Cardiac muscle cell (in vitro differentiated cells and primary cell): ENCODE measurements at regions not wholly inside any gene's neighbourhood (a gene's known extent, or its start where the extent isn't known, plus 50 kb on each side); places are given as distances from the start of the nearest gene placed in this dataset.
A peak's percentile ranks its signal among the peaks of the same experiment; 100 is the strongest.

Experiments used
- DNase-seq, 2 donors: peaks; one replicate each; pipeline versions ENCODE4 v3.0.0 to v3.0.0-alpha.2; 2010 to 2017; ENCODE audit warnings: low read depth in 1 of 2, low spot score in 1 of 2
- H3K27ac ChIP-seq: fragments of 200-600 bp; sonication (generic); 2 replicates; pipeline ENCODE4 v1.5.1; 2016
- H3K27me3 ChIP-seq: fragments of 200-600 bp; sonication (generic); 2 replicates; pipeline ENCODE4 v1.6.0; 2016; ENCODE audit warnings: control low read depth
- H3K36me3 ChIP-seq: fragments of 200-600 bp; sonication (generic); 2 replicates; pipeline ENCODE4 v1.5.1; 2016; ENCODE audit warnings: control low read depth
- H3K4me1 ChIP-seq: fragments of 200-600 bp; sonication (generic); 2 replicates; pipeline ENCODE4 v1.8.1; 2017; ENCODE audit warnings: low read depth, mild to moderate bottlenecking, mixed run types
- H3K4me3 ChIP-seq: fragments of 200-600 bp; sonication (generic); 2 replicates; pipeline ENCODE4 v1.5.1; 2016; ENCODE audit warnings: mild to moderate bottlenecking
- H3K9me3 ChIP-seq: fragments of 200-600 bp; sonication (generic); 2 replicates; pipeline ENCODE4 v1.5.1; 2017; ENCODE audit warnings: low read depth, mild to moderate bottlenecking, control low read depth
- TF ChIP-seq, protein P1 (sequence below): IDR thresholded peaks from 2 replicates; pipeline ENCODE4 v1.5.1; 2012; ENCODE audit warnings: low read depth, mild to moderate bottlenecking, low read length

DNA sequence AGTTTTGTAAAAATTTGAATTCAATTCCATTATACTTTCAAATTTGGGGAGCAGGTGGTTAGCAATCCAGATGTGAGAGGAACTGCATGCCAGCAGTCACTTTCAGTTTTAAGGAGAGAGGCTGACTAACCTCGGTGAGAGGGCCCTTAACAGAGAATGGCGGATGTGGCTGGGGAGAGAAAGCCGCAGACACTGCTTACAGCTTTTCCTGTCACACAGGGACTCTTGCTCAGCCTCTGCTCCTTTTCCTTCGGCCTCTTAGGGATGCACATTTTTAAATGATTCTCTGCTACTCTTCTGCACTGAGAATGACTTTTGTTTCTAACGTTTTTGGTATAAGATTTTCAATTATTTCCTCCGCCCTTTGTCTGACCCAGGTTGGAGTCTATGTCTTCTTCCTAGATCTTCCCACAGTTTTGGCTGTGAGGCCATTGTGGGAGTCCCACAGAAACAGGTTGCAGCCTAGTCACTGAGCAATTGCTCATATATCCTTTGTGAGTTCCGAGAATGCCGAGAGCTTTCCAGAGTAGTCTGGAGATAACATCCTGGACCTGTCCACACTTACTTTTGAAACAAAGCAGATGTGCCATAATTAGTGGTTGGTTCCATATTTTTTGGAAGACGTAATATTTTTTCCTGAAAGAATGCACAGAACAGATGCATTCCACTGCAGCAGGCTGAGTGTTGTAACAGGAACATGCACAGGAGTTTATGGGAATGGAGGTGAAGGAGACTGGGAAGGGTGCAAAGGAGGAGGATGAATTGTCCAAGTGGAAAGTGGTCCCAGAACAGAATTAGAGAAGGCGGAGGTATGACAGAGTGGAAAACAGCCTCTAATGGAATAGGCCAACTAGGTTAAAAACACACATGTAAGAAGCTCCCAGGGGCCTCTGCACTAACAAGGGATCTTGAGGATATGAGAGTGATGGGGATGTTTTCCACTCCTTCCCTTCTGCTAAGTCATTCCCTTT lies 168.0 kb upstream of the ZNF32 start:
- Histone ChIP-seq H3K36me3 (no peaks in the 10 kb centered on the region), H3K9me3 (no peaks in the 10 kb centered on the region), H3K4me1 (peaks cover 10% of the 10 kb centered on the region), H3K27ac (peak overlapping the region; percentile 79), H3K27me3 (no peaks in the 10 kb centered on the region), H3K4me3 (no peak overlapping the region)
- peak; percentile 49 to 98 for DNase-seq
- TF ChIP-seq, protein P1, sequence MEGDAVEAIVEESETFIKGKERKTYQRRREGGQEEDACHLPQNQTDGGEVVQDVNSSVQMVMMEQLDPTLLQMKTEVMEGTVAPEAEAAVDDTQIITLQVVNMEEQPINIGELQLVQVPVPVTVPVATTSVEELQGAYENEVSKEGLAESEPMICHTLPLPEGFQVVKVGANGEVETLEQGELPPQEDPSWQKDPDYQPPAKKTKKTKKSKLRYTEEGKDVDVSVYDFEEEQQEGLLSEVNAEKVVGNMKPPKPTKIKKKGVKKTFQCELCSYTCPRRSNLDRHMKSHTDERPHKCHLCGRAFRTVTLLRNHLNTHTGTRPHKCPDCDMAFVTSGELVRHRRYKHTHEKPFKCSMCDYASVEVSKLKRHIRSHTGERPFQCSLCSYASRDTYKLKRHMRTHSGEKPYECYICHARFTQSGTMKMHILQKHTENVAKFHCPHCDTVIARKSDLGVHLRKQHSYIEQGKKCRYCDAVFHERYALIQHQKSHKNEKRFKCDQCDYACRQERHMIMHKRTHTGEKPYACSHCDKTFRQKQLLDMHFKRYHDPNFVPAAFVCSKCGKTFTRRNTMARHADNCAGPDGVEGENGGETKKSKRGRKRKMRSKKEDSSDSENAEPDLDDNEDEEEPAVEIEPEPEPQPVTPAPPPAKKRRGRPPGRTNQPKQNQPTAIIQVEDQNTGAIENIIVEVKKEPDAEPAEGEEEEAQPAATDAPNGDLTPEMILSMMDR, result no peak

DNA sequence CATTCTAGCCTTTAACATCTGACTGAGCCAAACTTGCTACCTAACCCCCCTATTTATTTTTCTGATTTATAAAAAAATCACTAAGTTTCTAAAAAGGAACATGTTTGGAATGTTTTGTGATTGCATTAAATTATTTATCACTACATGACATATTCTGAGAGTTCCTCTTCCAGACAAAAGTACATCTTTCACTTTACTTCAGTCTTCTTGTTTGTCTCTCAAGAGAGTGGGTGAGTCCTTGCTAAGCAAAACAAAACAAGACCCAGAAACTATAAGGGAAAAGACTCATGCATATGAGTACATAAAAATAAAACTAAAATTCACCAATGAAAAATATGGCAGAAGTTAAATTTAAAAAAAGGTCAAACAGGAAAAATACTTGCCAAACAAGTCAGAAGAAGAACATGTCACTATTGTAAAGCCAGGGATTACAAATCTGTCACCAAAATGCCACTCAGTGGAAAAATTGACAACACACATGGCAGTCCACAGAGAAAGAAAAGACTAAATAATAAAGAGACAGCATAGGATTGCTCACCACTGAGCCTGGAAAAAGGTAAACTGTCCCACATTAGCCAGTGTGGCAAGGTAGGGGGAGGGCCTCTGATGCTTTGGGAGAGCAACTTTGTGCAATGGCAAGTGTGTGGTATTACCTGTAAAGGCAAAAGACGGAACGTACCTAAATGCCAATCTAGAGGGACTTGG lies 166.7 kb upstream of the ZNF32 start:
- H3K27ac ChIP-seq, result no peak overlapping the region
- DNase-seq, result no peak
- H3K9me3 ChIP-seq, result no peaks in the 10 kb centered on the region
- peaks cover 15% of the 10 kb centered on the region for H3K4me1 ChIP-seq
- no peaks in the 10 kb centered on the region for H3K27me3 ChIP-seq
- H3K4me3 ChIP-seq, result no peak overlapping the region
- no peaks in the 10 kb centered on the region for H3K36me3 ChIP-seq
- TF ChIP-seq, protein P1, result no peak

DNA sequence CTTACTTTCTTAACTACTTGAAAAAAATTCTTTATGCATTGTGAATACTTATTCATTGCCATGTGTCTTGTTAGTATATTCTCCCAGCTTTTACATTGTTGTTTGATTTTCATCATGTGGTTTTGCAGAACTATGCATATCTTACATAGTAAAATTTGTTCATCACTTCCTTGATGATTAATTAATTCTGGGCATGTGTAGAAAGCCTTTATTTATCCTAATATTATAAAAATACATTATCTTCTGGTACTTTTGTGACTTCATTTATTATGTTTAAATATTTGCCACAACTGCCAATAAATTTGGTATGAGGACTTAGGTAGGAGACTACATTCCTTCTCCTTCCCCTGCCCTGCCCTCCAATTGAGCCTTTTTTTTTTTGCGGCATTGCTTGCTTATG lies 166.0 kb upstream of the ZNF32 start:
- Histone ChIP-seq H3K27ac (no peak overlapping the region), H3K9me3 (no peaks in the 10 kb centered on the region), H3K27me3 (no peaks in the 10 kb centered on the region), H3K4me1 (peaks cover 15% of the 10 kb centered on the region), H3K4me3 (no peak overlapping the region), H3K36me3 (no peaks in the 10 kb centered on the region)
- TF ChIP-seq, protein P1, result no peak
- DNase-seq, result no peak

DNA sequence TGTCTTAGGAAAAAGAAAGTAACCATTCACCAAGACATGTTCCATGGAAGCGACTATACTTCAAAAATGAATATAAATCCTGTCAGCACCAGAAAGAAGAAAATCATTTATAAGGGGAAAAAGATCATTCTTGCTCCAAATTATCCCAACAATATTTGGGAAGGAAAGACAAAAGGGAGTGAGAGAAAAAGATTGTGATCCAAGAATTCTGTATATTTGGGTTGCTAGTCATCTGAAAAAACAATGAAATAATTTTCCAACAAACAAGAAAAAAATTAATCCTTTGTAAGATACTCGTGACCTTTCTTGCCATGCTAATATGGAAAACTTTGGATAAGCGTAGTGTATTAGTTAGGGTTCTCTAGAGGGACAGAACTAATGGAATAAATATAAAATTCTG lies 163.2 kb upstream of the ZNF32 start:
- Histone ChIP-seq H3K4me3 (no peak overlapping the region), H3K9me3 (no peaks in the 10 kb centered on the region), H3K27me3 (no peaks in the 10 kb centered on the region), H3K27ac (no peak overlapping the region), H3K36me3 (no peaks in the 10 kb centered on the region), H3K4me1 (peaks cover 14% of the 10 kb centered on the region)
- no peak for DNase-seq
- TF ChIP-seq, protein P1, result no peak

DNA sequence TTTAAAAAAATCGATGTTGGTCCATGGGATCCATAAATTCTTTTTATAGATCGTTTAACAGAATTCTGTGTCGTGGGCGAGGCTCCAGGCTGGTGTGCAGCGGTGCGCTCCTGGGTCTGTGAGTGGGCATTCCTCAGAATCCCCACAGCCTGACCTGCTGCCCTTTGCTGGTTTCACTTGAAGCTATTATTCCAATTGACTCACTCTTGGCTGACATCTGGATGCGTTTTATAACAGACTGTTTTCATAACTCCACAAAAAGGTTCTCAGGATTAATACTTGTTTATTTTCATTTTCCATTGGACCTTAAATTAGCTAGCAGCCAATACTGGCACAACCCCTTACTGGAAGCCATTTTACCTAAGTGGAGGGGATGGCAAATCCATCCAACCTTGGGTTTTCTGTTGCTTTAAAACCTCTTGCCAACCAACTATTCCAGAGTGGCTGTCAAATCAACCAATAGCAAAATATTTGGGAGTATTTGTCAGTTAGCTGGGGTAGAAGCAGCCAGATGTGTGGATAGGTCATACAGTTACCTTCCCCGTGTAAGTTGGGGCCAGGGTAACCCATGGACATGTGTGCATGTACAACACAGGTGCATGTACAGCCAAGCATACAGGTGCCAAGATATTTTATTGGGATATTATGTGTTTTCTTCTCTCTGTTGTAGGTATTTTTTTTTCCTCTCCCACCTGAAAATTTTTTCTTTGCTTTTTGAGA lies 160.7 kb upstream of the ZNF32 start:
- Histone ChIP-seq H3K4me1 (peaks cover 4% of the 10 kb centered on the region), H3K9me3 (no peaks in the 10 kb centered on the region), H3K36me3 (no peaks in the 10 kb centered on the region), H3K4me3 (no peak overlapping the region), H3K27me3 (no peaks in the 10 kb centered on the region), H3K27ac (no peak overlapping the region)
- TF ChIP-seq, protein P1, result no peak
- DNase-seq, result peak in 1 of 2 donors; percentile 62
